SK-N-SH (cell line): ENCODE measurements at regions not wholly inside any gene's neighbourhood (a gene's known extent, or its start where the extent isn't known, plus 50 kb on each side); places are given as distances from the start of the nearest gene placed in this dataset.

Experiments used
- CTCF ChIA-PET: fragments of 300-600, 350-600 bp; formaldehyde crosslinking; extraction: SDS; loops from one replicate; lab custom pipeline; 2021; lab: Yijun Ruan, JAX
- POLR2A ChIA-PET: fragments of 350-600 bp; sonication (Branson Sonifier 250); formaldehyde crosslinking; extraction: SDS; loops from one replicate; lab custom pipeline; 2020; ENCODE audit warnings: antibody characterized with exemption, inconsistent platforms; lab: Yijun Ruan, JAX
- DNase-seq: peaks from one replicate; pipeline ENCODE4 v3.0.0; 2012
- H2AFZ ChIP-seq: fragments of 200-600 bp; sonication (generic); 2 replicates; pipeline ENCODE4 v1.8.1; 2016; ENCODE audit warnings: antibody characterized with exemption, mild to moderate bottlenecking, low read depth
- H3F3A ChIP-seq: fragments of 200-600 bp; sonication (generic); replicated peaks from 2 replicates; pipeline ENCODE3; 2016; ENCODE audit warnings: antibody characterized with exemption, mild to moderate bottlenecking; ENCODE audit not compliant: insufficient read depth
- H3K27ac ChIP-seq, 2 experiments: fragments of 200-500 bp in 1 of 2; fragments of 200-600 bp in 1 of 2; sonication (Bioruptor generic) in 1 of 2; sonication (generic), shearing (Covaris generic) in 1 of 2; 2 replicates each; pipeline versions ENCODE4 v1.5.1 to v1.6.1; 2014 to 2016; ENCODE audit warnings: low read depth in 2 of 2, inconsistent platforms in 1 of 2, low read length in 1 of 2, mild to moderate bottlenecking in 1 of 2, mixed read lengths in 1 of 2
- H3K27me3 ChIP-seq: fragments of 200-600 bp; sonication (generic), shearing (Covaris generic); 2 replicates; pipeline ENCODE4 v1.6.1; 2016; ENCODE audit warnings: mixed run types; ENCODE audit not compliant: insufficient read depth
- H3K36me3 ChIP-seq, 2 experiments: fragments of 200-500 bp in 1 of 2; fragments of 200-600 bp in 1 of 2; sonication (Bioruptor generic) in 1 of 2; sonication (generic) in 1 of 2; replicated peaks in 1 of 2; 2 replicates each; pipeline versions ENCODE3 to v1.5.1; 2014 to 2016; ENCODE audit warnings: low read length in 1 of 2, mild to moderate bottlenecking in 1 of 2; ENCODE audit not compliant: insufficient read depth in 2 of 2, control insufficient read depth in 1 of 2
- H3K4me1 ChIP-seq, 2 experiments: fragments of 200-500 bp in 1 of 2; fragments of 200-600 bp in 1 of 2; sonication (Bioruptor generic) in 1 of 2; sonication (generic), shearing (Covaris generic) in 1 of 2; 2 replicates each; pipeline versions ENCODE4 v1.5.1 to v1.6.1; 2014 to 2016; ENCODE audit warnings: low read depth in 1 of 2, low read length in 1 of 2, mixed run types in 1 of 2; ENCODE audit not compliant: insufficient read depth in 2 of 2, control insufficient read depth in 1 of 2
- H3K4me2 ChIP-seq: fragments of 200-600 bp; sonication (generic), shearing (Covaris generic); 2 replicates; pipeline ENCODE4 v1.6.1; 2017; ENCODE audit warnings: mixed run types
- H3K4me3 ChIP-seq, 2 experiments: fragments of 200-500 bp in 1 of 2; fragments of 200-600 bp in 1 of 2; sonication (Bioruptor generic) in 1 of 2; sonication (generic), shearing (Covaris generic) in 1 of 2; 2 replicates each; pipeline versions ENCODE4 v1.5.1 to v1.8.1; 2014 to 2016; ENCODE audit warnings: low read depth in 2 of 2, inconsistent platforms in 1 of 2, low read length in 1 of 2, mild to moderate bottlenecking in 1 of 2, mixed read lengths in 1 of 2, moderate library complexity in 1 of 2
- H3K79me2 ChIP-seq: fragments of 200-600 bp; sonication (generic); 2 replicates; pipeline ENCODE4 v1.8.1; 2017; ENCODE audit warnings: mild to moderate bottlenecking; ENCODE audit not compliant: insufficient read depth
- H3K9ac ChIP-seq: fragments of 200-600 bp; sonication (generic); 2 replicates; pipeline ENCODE4 v1.6.1; 2017; ENCODE audit warnings: mixed run types
- H3K9me2 ChIP-seq: fragments of 200-600 bp; sonication (generic); 2 replicates; pipeline ENCODE4 v1.6.1; 2017; ENCODE audit warnings: mixed run types
- H3K9me3 ChIP-seq: fragments of 200-600 bp; sonication (generic); 2 replicates; pipeline ENCODE4 v1.6.1; 2017; ENCODE audit warnings: mixed run types, mild to moderate bottlenecking, moderate library complexity
- H4K20me1 ChIP-seq: fragments of 200-600 bp; sonication (generic); 2 replicates; pipeline ENCODE4 v1.6.1; 2017; ENCODE audit warnings: mild to moderate bottlenecking, mixed run types; ENCODE audit not compliant: insufficient read depth
- ELF1 ChIP-seq: IDR thresholded peaks from 2 replicates; pipeline ENCODE4 v1.4.0; 2012
- FOXJ3 ChIP-seq: sonication (generic); formaldehyde crosslinking; IDR thresholded peaks from 2 replicates; pipeline ENCODE4 v1.5.1; 2020; ENCODE audit warnings: mild to moderate bottlenecking, missing genetic modification reagents
- SIN3A ChIP-seq: IDR thresholded peaks from 2 replicates; pipeline ENCODE4 v1.6.1; 2012; ENCODE audit warnings: low read depth, mild to moderate bottlenecking, low read length, moderate library complexity, borderline replicate concordance
- TCF12 ChIP-seq: IDR thresholded peaks from 2 replicates; pipeline ENCODE4 v1.4.0; 2012
- TEAD4 ChIP-seq: IDR thresholded peaks from 2 replicates; pipeline ENCODE4 v1.4.0; 2012; ENCODE audit warnings: mild to moderate bottlenecking, borderline replicate concordance; ENCODE audit not compliant: insufficient read depth
- YY1 ChIP-seq: IDR thresholded peaks from 2 replicates; pipeline ENCODE4 v1.4.0; 2012; ENCODE audit warnings: low read depth, mild to moderate bottlenecking
- WGBS: methylation state at CpG from one replicate; pipeline ENCODE4 v1.1.6; 2017; ENCODE audit warnings: low lambda C conversion rate; 5-methylcytosine and 5-hydroxymethylcytosine counted together
- TF ChIP-seq, protein P1 (sequence below): fragments of 200-600 bp; sonication (generic); IDR thresholded peaks from 2 replicates; pipeline ENCODE4 v1.6.1; 2017; ENCODE audit warnings: antibody characterized with exemption, mild to moderate bottlenecking, moderate library complexity
- TF ChIP-seq, protein P2 (sequence below): IDR thresholded peaks from 2 replicates; pipeline ENCODE4 v1.6.1; 2012; ENCODE audit warnings: mild to moderate bottlenecking, low read depth, low read length, moderate library complexity
- TF ChIP-seq, protein P3 (sequence below): IDR thresholded peaks from 2 replicates; pipeline ENCODE4 v1.4.0; 2012; ENCODE audit warnings: low read depth
- TF ChIP-seq, protein P4 (sequence below): IDR thresholded peaks from 2 replicates; pipeline ENCODE4 v1.4.0; 2012; ENCODE audit warnings: low read depth, borderline replicate concordance
- TF ChIP-seq, protein P5 (sequence below): fragments of 150-350 bp; IDR thresholded peaks from 2 replicates; pipeline ENCODE4 v1.6.1; 2016; ENCODE audit warnings: mild to moderate bottlenecking, low read depth, low read length
- TF ChIP-seq, protein P6 (sequence below): IDR thresholded peaks from 2 replicates; pipeline ENCODE4 v1.4.0; 2012; ENCODE audit warnings: low read depth, borderline replicate concordance

DNA sequence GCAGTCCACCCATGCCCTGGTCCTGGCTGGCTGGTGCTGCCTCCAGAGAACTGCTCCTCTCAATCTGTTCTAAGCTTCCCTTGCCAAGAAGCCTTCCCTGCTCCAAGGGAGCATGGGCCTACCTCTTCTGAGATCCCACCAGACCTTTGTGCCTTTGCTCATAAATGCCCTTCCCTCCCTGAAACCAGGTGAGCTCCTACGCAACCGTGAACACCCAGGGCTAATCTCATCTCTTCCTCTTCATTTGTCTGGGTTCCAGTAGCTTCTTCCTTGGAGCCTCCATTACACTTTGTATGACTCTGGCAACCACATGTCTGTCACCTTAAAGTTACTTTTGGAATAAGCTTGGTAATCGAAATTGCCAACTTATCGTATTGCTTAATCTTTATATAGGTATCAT lies 270.6 kb downstream of the PBX3 start:
- H2AFZ ChIP-seq, result no peak overlapping the region
- no peak for TF ChIP-seq TCF12
- TF ChIP-seq, protein P1, sequence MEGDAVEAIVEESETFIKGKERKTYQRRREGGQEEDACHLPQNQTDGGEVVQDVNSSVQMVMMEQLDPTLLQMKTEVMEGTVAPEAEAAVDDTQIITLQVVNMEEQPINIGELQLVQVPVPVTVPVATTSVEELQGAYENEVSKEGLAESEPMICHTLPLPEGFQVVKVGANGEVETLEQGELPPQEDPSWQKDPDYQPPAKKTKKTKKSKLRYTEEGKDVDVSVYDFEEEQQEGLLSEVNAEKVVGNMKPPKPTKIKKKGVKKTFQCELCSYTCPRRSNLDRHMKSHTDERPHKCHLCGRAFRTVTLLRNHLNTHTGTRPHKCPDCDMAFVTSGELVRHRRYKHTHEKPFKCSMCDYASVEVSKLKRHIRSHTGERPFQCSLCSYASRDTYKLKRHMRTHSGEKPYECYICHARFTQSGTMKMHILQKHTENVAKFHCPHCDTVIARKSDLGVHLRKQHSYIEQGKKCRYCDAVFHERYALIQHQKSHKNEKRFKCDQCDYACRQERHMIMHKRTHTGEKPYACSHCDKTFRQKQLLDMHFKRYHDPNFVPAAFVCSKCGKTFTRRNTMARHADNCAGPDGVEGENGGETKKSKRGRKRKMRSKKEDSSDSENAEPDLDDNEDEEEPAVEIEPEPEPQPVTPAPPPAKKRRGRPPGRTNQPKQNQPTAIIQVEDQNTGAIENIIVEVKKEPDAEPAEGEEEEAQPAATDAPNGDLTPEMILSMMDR, result no peak

DNA sequence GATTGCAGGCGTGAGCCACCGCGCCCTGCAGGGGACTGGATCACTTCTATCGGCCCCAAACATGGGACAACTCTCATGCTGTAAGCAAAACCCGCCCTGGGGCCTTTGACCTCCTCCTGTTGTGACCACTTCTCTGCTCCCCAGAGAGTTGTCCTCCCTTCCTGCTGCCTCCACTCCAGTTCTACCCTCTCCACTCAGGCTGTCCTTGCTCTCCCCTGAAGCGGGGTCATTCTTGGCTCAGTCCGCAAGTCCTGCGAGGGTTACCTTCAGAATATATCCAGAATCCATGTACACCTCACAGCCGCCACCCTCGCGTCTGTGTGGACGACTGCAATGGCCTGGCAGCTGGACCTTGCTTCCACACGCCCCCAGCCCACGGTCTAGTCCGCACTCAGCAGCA lies 273.7 kb downstream of the PBX3 start:
- ChIA-PET CTCF (interaction anchor here (1.0 kb wide), 1 partner anchor 147 kb away, joined by 3 read pairs; no protein-coding TSS in a partner anchor), POLR2A (no interaction called here)
- H4K20me1 ChIP-seq, result no peaks in the 10 kb centered on the region
- H3K36me3 ChIP-seq, result no peaks in the 10 kb centered on the region
- DNase-seq, result no peak
- H3K9ac ChIP-seq, result no peak overlapping the region
- no peaks in the 10 kb centered on the region for H3K9me3 ChIP-seq
- H3K4me1 ChIP-seq, result no peaks in the 10 kb centered on the region
- 83% methylated on average over 15 of the region's 15 CpGs for WGBS
- no peak overlapping the region for H3K27ac ChIP-seq
- TF ChIP-seq FOXJ3 (CRISPR knock-in tag) (no peak), TEAD4 (no peak), ELF1 (no peak), YY1 (no peak), SIN3A (no peak)
- TF ChIP-seq, protein P2, sequence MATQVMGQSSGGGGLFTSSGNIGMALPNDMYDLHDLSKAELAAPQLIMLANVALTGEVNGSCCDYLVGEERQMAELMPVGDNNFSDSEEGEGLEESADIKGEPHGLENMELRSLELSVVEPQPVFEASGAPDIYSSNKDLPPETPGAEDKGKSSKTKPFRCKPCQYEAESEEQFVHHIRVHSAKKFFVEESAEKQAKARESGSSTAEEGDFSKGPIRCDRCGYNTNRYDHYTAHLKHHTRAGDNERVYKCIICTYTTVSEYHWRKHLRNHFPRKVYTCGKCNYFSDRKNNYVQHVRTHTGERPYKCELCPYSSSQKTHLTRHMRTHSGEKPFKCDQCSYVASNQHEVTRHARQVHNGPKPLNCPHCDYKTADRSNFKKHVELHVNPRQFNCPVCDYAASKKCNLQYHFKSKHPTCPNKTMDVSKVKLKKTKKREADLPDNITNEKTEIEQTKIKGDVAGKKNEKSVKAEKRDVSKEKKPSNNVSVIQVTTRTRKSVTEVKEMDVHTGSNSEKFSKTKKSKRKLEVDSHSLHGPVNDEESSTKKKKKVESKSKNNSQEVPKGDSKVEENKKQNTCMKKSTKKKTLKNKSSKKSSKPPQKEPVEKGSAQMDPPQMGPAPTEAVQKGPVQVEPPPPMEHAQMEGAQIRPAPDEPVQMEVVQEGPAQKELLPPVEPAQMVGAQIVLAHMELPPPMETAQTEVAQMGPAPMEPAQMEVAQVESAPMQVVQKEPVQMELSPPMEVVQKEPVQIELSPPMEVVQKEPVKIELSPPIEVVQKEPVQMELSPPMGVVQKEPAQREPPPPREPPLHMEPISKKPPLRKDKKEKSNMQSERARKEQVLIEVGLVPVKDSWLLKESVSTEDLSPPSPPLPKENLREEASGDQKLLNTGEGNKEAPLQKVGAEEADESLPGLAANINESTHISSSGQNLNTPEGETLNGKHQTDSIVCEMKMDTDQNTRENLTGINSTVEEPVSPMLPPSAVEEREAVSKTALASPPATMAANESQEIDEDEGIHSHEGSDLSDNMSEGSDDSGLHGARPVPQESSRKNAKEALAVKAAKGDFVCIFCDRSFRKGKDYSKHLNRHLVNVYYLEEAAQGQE, result no peak
- TF ChIP-seq, protein P3, sequence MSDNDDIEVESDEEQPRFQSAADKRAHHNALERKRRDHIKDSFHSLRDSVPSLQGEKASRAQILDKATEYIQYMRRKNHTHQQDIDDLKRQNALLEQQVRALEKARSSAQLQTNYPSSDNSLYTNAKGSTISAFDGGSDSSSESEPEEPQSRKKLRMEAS, result no peak
- TF ChIP-seq, protein P4, sequence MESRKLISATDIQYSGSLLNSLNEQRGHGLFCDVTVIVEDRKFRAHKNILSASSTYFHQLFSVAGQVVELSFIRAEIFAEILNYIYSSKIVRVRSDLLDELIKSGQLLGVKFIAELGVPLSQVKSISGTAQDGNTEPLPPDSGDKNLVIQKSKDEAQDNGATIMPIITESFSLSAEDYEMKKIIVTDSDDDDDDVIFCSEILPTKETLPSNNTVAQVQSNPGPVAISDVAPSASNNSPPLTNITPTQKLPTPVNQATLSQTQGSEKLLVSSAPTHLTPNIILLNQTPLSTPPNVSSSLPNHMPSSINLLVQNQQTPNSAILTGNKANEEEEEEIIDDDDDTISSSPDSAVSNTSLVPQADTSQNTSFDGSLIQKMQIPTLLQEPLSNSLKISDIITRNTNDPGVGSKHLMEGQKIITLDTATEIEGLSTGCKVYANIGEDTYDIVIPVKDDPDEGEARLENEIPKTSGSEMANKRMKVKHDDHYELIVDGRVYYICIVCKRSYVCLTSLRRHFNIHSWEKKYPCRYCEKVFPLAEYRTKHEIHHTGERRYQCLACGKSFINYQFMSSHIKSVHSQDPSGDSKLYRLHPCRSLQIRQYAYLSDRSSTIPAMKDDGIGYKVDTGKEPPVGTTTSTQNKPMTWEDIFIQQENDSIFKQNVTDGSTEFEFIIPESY, result no peak
- TF ChIP-seq, protein P5, sequence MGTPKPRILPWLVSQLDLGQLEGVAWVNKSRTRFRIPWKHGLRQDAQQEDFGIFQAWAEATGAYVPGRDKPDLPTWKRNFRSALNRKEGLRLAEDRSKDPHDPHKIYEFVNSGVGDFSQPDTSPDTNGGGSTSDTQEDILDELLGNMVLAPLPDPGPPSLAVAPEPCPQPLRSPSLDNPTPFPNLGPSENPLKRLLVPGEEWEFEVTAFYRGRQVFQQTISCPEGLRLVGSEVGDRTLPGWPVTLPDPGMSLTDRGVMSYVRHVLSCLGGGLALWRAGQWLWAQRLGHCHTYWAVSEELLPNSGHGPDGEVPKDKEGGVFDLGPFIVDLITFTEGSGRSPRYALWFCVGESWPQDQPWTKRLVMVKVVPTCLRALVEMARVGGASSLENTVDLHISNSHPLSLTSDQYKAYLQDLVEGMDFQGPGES, result no peak
- TF ChIP-seq, protein P6, sequence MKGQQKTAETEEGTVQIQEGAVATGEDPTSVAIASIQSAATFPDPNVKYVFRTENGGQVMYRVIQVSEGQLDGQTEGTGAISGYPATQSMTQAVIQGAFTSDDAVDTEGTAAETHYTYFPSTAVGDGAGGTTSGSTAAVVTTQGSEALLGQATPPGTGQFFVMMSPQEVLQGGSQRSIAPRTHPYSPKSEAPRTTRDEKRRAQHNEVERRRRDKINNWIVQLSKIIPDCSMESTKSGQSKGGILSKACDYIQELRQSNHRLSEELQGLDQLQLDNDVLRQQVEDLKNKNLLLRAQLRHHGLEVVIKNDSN, result no peak
- peaks cover 4% of the 10 kb centered on the region; the same call in 1 of the 2 replicates for H3K27me3 ChIP-seq
- H3K4me3 ChIP-seq, result no peak overlapping the region
- H3K9me2 ChIP-seq, result no peaks in the 10 kb centered on the region
- H3F3A ChIP-seq, result no peaks in the 10 kb centered on the region
- no peak overlapping the region for H3K4me2 ChIP-seq
- no peak overlapping the region for H2AFZ ChIP-seq
- no peaks in the 10 kb centered on the region for H3K79me2 ChIP-seq

More for the DNA sequence above, 270.6 kb downstream of the PBX3 start:
- H3K4me1 ChIP-seq, result no peaks in the 10 kb centered on the region
- ChIA-PET CTCF (interaction anchor here (0.9 to 1.4 kb wide), 3 partner anchors 11 to 481 kb away, joined by 3 to 5 read pairs (median 4); no protein-coding TSS in a partner anchor), POLR2A (interaction anchor here (0.5 kb wide), 1 partner anchor 1171 kb away, joined by 5 read pairs; no protein-coding TSS in a partner anchor)
- no peaks in the 10 kb centered on the region for H3F3A ChIP-seq
- H3K9me2 ChIP-seq, result no peaks in the 10 kb centered on the region
- no peaks in the 10 kb centered on the region for H3K36me3 ChIP-seq
- H3K27me3 ChIP-seq, result peaks cover 4% of the 10 kb centered on the region; the same call in 1 of the 2 replicates
- H3K4me3 ChIP-seq, result no peak overlapping the region
- no peak overlapping the region for H3K4me2 ChIP-seq
- H3K79me2 ChIP-seq, result no peaks in the 10 kb centered on the region
- 84% methylated on average over 4 of the region's 4 CpGs for WGBS
- H3K9ac ChIP-seq, result no peak overlapping the region
- DNase-seq, result no peak
- H4K20me1 ChIP-seq, result no peaks in the 10 kb centered on the region
- H3K27ac ChIP-seq, result no peak overlapping the region
- H3K9me3 ChIP-seq, result no peaks in the 10 kb centered on the region
